HG03095 (cell line): ENCODE measurements at regions not wholly inside any gene's neighbourhood (a gene's known extent, or its start where the extent isn't known, plus 50 kb on each side); places are given as distances from the start of the nearest gene placed in this dataset.

Experiments
- ATAC-seq: cut with Tn5 transposase; IDR thresholded peaks from one replicate; pipeline ENCODE4 v1.9.1; 2021; ENCODE audit warnings: moderate library complexity; ENCODE audit not compliant: unreplicated experiment

- no peak for ATAC-seq
Measured at GRCh38 chr22:48236261-48236660, 1473.8 kb downstream of the TBC1D22A start.

DNA sequence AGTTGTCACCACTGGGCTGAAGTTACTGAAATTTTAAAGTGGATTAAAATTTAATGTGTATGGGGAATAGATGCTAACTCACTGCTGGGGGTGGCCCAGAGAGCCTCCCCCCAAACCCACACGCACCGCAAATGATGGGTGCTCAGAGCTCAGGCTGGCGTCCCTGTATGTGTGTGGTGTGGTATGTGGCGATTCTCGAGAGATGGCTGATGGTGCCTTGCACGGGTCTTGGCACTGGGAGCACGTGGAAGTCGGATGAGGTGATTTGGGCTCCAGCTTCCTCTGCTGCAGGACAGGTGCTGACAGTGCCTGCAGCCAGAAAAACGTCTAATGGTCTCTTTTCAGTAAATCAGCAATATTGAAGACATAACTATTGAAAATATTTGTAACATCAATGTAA lies 1473.3 kb downstream of the TBC1D22A start:
- no peak for ATAC-seq

DNA sequence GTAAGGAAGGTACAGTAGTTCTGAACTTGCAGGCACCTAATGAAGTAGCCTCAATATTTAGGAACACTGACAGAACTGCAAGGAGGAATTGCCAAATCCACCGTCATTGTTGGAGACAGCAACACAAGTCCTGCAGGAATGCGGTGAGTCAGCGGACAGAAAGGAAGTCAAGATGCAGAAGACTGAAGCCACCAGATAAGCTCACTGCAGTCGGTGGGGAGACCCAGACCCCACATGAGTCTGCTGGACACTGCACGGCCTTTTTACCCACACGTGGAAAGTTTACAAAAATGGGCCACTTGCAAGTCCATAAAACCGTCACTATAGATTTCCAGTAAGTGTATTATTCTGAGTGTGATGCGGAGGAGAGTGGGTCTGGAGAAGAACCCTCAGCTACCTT lies 1471.6 kb downstream of the TBC1D22A start:
- no peak for ATAC-seq

DNA sequence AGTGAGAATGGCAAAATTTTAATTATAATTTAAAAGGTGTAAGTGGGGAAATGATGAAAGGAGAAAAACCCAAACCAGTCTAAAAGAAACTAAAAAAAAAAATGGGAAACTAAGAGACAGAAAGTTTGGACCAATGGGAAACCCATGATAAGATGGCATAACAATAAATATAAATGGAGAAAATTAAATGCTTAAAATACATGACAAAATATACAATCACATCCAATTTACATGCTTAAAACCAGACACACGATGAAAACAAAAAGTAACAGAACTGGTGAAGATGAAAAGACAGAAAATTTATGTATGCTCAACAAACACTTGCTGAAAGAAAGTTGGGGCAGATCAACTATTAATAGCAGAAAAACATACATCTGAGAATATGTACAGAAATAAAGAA lies 1471.1 kb downstream of the TBC1D22A start:
- ATAC-seq: no peak

DNA sequence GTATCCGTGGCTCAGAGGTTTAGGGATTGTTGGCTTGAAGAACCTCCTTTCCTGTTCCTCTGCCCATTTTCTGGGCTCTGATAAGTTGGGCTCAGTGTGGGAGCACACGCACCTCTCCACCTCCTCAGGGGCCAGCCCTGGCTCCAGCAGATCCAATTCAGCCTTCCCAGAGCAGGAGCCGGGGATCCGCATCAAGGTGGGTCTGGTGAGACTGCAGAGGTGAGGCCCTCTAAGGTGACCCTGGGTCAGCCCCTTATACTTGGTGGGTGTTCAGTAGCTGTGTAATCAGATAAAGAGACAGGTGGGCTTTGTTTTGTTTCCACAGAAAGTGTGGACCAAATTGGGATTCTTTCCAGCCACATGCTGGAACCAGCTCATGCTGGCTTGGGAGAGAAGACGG lies 1466.0 kb downstream of the TBC1D22A start:
- no peak for ATAC-seq

- no peak for ATAC-seq
Measured at GRCh38 chr22:48227341-48228018, 1465.0 kb downstream of the TBC1D22A start.

GRCh38 chr22:48226026-48227013 lies 1463.9 kb downstream of the TBC1D22A start:
- ATAC-seq: no peak

DNA sequence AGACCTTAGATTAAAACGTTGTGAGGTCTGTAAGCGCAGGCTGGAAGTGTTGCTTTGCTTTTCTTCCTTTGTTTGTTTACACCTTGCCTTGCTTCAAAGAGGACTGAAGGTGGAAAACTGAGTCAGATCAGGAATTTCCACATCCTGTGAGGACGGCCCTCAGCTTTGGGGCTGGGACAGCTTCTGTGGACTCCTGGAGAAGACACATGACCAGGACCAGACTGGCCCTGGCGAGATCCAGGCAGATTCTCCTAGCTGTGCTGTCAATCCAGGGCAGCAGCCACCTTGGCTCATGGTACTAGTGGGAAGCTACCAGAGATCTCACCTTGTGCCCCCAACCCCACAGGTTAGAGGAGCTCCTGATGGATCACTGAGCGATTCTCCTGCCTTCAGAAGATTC lies 1461.9 kb downstream of the TBC1D22A start:
- no peak for ATAC-seq

- ATAC-seq: no peak
Measured at GRCh38 chr22:48223488-48224190, 1461.2 kb downstream of the TBC1D22A start.

DNA sequence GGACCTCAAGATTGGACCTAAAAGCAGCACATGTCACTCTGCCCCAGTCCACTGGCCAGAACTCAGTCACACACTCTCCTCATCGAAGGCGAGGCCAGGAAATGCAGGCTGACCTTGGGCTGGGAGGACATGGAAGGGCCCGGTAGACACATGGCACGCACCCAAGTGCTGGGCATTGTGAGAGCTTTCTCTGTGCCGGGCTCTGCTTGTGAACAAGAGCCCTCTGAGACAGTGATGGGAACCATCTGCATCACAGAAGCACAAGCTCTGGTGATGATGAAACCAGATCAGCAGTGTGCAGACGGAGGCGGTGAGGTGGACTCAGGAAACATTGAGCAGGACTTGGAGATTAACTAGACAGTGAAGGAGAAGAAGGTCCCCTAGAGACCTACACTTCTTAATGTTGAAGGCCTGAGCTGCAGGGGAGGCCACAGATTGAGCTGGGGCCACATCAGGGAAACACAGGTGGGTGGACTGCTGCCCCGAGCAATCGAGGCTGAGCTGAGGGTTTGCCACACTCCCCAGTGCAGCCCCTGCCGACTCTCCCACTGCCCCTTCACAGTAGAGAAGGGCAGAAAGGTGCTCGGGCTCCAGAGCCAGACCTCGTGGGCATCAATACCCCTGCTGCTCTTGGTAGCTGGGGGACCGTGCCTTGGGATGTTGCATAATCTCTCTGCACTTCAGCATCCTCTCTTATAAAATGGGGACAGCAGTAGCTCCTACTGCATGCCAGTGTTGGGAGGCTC lies 1460.5 kb downstream of the TBC1D22A start:
- no peak for ATAC-seq

DNA sequence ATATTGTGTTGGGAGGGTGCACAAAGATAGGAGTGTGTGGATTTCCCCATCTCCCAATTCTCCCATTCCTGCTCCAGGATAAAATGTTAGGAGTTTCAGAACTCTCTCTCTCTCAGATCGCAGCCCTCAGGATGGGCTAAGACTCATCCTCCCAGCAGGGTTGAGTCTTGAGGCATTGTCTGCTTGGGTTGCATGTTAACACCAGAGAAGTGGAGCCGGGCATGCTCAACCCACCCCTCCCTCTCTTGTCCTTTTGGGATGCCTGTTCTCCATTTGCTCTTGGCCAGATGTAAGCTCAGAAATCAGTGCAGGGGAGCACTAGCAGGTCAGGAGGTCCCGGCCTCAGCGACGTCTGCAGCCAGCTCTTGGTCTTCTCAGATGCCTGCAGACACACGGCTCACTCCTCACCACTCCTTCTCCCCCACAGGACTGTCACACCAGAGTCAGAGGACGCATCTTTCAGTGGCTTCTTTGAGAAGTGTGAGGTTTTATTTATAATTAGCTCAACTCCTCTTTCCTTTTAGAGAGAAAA lies 1456.5 kb downstream of the TBC1D22A start:
- ATAC-seq: no peak

DNA sequence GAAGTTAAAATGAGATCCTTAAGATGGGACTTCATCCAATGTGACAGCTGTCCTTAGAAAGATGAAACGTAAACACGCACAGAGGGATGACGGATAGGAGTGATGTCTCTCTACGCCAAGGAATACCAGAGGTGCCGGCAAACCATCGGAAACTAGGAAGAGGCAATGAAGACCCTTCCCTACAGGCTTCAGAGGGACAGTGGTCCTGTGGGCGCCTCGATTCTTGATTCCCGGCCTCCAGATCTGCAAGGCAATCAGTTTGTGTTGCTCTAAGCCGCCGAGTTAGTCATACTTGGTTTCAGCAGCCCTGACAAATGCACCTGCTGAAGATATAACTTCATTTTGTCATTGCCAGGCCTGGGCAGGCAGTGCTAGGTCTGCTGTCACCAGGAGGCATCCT lies 1455.1 kb downstream of the TBC1D22A start:
- ATAC-seq: no peak

- ATAC-seq: no peak
Measured at GRCh38 chr22:48212727-48213126, 1450.3 kb downstream of the TBC1D22A start.

- no peak for ATAC-seq
Measured at GRCh38 chr22:48210812-48211211, 1448.4 kb downstream of the TBC1D22A start.

DNA sequence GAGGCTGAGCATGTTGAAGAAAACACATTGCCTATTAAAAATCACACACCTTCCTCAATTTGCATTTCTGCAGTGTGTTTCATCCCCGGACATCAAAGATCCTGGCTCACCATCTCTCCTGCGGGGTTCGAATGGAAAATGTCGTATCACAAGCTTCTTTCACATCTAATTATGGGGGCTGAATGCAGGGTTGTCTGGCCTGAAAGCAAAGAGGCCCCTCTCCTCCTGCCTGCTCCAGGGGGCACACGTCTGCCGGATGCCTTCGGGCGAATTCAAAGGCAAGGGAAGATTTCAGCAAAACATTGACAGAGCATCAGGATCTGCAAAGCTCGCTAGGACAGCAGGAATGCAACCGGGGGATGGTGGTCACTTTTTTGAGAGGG lies 1447.7 kb downstream of the TBC1D22A start:
- no peak for ATAC-seq

DNA sequence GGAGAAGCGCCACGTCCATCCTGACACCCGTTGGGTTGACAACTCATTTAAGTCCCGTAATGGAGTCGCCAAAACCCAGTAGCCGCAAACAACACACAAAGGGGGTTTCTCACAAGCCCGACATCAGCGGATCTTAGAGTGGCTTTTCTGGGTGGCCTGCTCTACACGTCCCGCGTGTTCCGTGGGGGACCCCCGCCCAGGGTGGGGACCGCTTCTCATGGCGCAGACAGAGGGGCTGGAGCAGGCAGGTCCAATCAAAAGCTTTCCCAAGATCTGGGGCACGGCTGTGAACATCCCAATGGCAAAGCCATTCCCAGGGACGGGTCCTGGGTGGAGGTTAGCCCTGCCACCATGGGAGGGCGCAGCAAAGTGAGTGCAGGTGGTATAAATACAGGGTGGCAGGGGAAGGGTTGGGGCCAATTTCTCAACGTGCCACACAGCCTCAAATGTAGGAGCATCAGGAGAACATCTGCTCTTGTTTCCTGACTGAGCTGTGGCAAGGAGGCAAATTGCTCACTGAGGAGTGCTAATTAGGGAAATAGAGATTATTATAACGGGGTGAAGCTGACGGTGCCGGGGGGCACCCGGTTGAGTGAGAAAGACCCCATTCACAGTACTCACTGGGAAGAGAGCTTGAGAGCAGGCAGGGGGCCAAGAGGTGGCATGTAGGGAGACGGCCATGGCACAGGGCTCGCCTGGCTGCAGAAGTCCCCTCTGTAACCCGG lies 1447.2 kb downstream of the TBC1D22A start:
- ATAC-seq: no peak

- no peak for ATAC-seq
Measured at GRCh38 chr22:48208894-48209293, 1446.4 kb downstream of the TBC1D22A start.

DNA sequence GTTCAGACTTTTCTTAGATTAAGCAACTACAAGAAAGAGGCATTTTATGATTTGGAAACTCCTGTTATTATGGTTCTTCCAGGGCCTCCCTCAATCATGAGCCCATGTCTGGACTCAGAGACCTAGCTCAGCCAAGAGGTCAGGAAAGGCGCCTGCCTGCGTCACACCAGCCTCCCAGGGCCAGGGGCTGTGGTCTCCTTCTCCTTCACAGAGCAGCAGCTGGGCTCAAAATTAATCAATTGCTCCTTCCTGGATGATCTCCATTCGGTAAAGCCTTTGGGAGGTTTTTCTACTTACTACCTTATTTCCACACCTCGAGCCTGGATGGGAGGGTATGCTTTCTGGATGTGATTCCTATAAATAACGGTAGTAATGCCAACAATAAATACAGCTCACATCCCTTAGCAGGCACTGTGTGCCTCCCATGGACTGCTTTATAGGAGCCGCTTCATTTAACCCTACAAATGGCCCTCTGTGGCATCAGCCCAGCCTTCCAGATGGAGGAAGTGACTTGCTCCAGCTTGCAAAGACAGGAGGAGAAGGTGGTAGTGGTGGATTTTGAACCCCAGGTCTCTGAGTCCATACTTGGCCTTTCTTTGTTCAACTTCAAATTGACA lies 1445.6 kb downstream of the TBC1D22A start:
- no peak for ATAC-seq

DNA sequence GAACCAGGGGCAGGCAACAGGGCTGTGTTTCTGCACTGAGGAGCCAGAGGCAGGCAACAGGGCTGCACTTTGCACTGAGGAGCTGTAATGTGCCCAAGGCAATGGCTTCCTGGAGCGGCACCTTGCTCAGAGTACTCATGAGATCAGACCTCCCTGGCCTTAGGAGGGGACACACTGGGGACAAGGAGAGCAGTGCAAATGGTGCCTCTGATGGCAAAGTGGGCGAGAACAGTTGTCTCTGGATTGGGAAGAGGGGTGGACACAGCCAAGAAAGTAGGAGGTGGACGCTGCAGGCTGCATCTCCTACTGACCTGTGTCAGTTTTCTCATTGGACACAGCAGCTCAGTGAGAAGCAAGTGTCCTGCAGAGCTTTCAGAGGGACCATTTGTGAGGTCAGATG lies 1443.3 kb downstream of the TBC1D22A start:
- no peak for ATAC-seq

DNA sequence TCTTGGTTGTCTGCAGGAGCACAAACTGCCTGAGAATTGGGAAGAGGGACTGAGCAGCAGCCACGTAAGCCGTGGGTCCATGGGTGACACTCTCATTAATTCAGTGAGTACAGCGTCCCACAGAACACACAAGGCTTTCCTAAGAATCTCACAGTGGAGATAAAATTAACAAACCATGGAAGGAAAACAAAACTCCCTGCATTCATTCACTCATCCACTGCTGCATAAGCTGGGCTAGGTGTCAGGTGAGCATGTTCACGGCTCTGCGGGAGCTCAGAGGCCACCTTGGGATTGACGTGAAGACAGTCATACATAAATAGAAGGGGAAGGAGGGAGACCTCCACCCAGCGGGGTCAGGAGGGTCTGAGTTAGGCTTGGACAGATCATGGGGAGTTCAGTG lies 1442.7 kb downstream of the TBC1D22A start:
- ATAC-seq: no peak
